Tibial nerve (tissue), 4 donors: ENCODE measurements at regions not wholly inside any gene's neighbourhood (a gene's known extent, or its start where the extent isn't known, plus 50 kb on each side); places are given as distances from the start of the nearest gene placed in this dataset.

Experiments used
- DNase-seq, 2 donors: peaks; one replicate each; pipeline ENCODE4 v3.0.0-alpha.2; 2019; ENCODE audit warnings: low spot score in 2 of 2
- H3K27ac ChIP-seq, 4 donors: fragments of 200-600 bp; sonication (generic) in 3 of 4; one replicate each; pipeline ENCODE4 v1.5.1; 2017 to 2019; ENCODE audit warnings: mild to moderate bottlenecking in 1 of 4
- H3K27me3 ChIP-seq, 2 donors: fragments of 200-600 bp; sonication (generic) in 1 of 2; one replicate each; pipeline versions ENCODE4 v1.5.1 to v1.6.0; 2017 to 2019
- H3K36me3 ChIP-seq, 3 donors: fragments of 200-600 bp; sonication (generic); one replicate each; pipeline ENCODE4 v1.5.1; 2018 to 2019
- H3K4me1 ChIP-seq, 4 donors: fragments of 200-600 bp; sonication (generic) in 3 of 4; one replicate each; pipeline ENCODE4 v1.5.1; 2017 to 2019
- H3K4me3 ChIP-seq, 4 donors: fragments of 200-600 bp; sonication (generic) in 3 of 4; one replicate each; pipeline ENCODE4 v1.5.1; 2017 to 2019; ENCODE audit warnings: mild to moderate bottlenecking in 1 of 4, moderate library complexity in 1 of 4
- H3K9me3 ChIP-seq, 4 donors: fragments of 200-600 bp; sonication (generic) in 3 of 4; one replicate each; pipeline ENCODE4 v1.5.1; 2017 to 2019
- CTCF ChIP-seq, 5 experiments: fragments of 200-600 bp in 3 of 5; fragments of 450-650 bp in 2 of 5; sonication (generic) in 3 of 5; IDR thresholded peaks; one replicate each; pipeline ENCODE4 v1.5.1; 2016 to 2019; ENCODE audit warnings: antibody characterized with exemption in 5 of 5, mild to moderate bottlenecking in 3 of 5, moderate library complexity in 2 of 5
- EP300 ChIP-seq, 2 donors: sonication (generic); formaldehyde crosslinking; IDR thresholded peaks; one replicate each; pipeline ENCODE4 v1.6.1; 2017; ENCODE audit warnings: antibody characterized with exemption in 2 of 2, mild to moderate bottlenecking in 1 of 2
- POLR2A ChIP-seq, 2 donors: fragments of 450-650 bp; IDR thresholded peaks; one replicate each; pipeline ENCODE4 v1.6.1; 2017; ENCODE audit warnings: antibody characterized with exemption in 2 of 2, mild to moderate bottlenecking in 2 of 2, moderate library complexity in 2 of 2
- WGBS, 2 donors: methylation state at CpG; one replicate each; pipeline ENCODE4 v1.1.5; 2018; 5-methylcytosine and 5-hydroxymethylcytosine counted together

GRCh38 chr1:112070677-112071076 is 81.2 kb upstream of the KCND3 start:
- 70 to 95% methylated on average over 2 of the region's 2 CpGs for WGBS, 2 donors
- Histone ChIP-seq H3K4me3 (no peak overlapping the region), H3K9me3 (peaks cover 0 to 13% (median 2%) of the 10 kb centered on the region in 4 donors), H3K4me1 (no peaks in the 10 kb centered on the region), H3K27me3 (no peaks in the 10 kb centered on the region), H3K36me3 (no peaks in the 10 kb centered on the region), H3K27ac (no peak overlapping the region)
- TF ChIP-seq EP300 (IDR thresholded peaks at IDR 0.05) (no peak), POLR2A (IDR thresholded peaks at IDR 0.05) (no peak), CTCF (IDR thresholded peaks at IDR 0.05) (no peak)
- DNase-seq, result no peak

- H3K27me3 ChIP-seq, result no peaks in the 10 kb centered on the region
- no peaks in the 10 kb centered on the region for H3K36me3 ChIP-seq
- H3K4me1 ChIP-seq, result no peaks in the 10 kb centered on the region
- no peak overlapping the region for H3K4me3 ChIP-seq
- 56 to 61% methylated on average over 1 of the region's 1 CpG for WGBS, 2 donors
- DNase-seq, result no peak
- TF ChIP-seq CTCF (IDR thresholded peaks at IDR 0.05) (no peak), POLR2A (IDR thresholded peaks at IDR 0.05) (no peak), EP300 (IDR thresholded peaks at IDR 0.05) (no peak)
- peaks cover 0 to 13% (median 2%) of the 10 kb centered on the region in 4 donors for H3K9me3 ChIP-seq
- H3K27ac ChIP-seq, result no peak overlapping the region
Observed at GRCh38 chr1:112074711-112075110, 85.2 kb upstream of the KCND3 start.

- TF ChIP-seq CTCF (IDR thresholded peaks at IDR 0.05) (no peak), EP300 (IDR thresholded peaks at IDR 0.05) (no peak)
- Histone ChIP-seq H3K27me3 (no peaks in the 10 kb centered on the region), H3K4me1 (no peaks in the 10 kb centered on the region), H3K36me3 (no peaks in the 10 kb centered on the region), H3K27ac (no peak overlapping the region), H3K9me3 (peaks cover 0 to 13% (median 2%) of the 10 kb centered on the region in 4 donors), H3K4me3 (no peak overlapping the region)
- no peak for DNase-seq
- 56 to 76% methylated on average over 1 of the region's 1 CpG for WGBS, 2 donors
Observed at GRCh38 chr1:112075566-112075965, 86.1 kb upstream of the KCND3 start.

GRCh38 chr1:112079446-112079845 is 90.0 kb upstream of the KCND3 start:
- TF ChIP-seq EP300 (IDR thresholded peaks at IDR 0.05), result no peak
- TF ChIP-seq POLR2A (IDR thresholded peaks at IDR 0.05), result no peak
- TF ChIP-seq CTCF (IDR thresholded peaks at IDR 0.05), result no peak
- no peak for DNase-seq
- Histone ChIP-seq H3K4me3 (no peak overlapping the region), H3K9me3 (no peaks in the 10 kb centered on the region), H3K36me3 (no peaks in the 10 kb centered on the region), H3K27ac (no peak overlapping the region), H3K27me3 (no peaks in the 10 kb centered on the region), H3K4me1 (no peaks in the 10 kb centered on the region)
- WGBS, 2 donors, result 60% methylated on average over 2 of the region's 2 CpGs

- Histone ChIP-seq H3K4me3 (no peak overlapping the region), H3K27me3 (no peaks in the 10 kb centered on the region), H3K4me1 (no peaks in the 10 kb centered on the region), H3K36me3 (no peaks in the 10 kb centered on the region), H3K27ac (no peak overlapping the region), H3K9me3 (no peaks in the 10 kb centered on the region)
- 17 to 32% methylated on average over 3 of the region's 3 CpGs for WGBS, 2 donors
- no peak for DNase-seq
- TF ChIP-seq EP300 (IDR thresholded peaks at IDR 0.05), result no peak
- TF ChIP-seq POLR2A (IDR thresholded peaks at IDR 0.05), result no peak
- no peak for TF ChIP-seq CTCF (IDR thresholded peaks at IDR 0.05)
Observed at GRCh38 chr1:112083487-112083886, 94.0 kb upstream of the KCND3 start.
